ENCODE measurements at regions not wholly inside any gene's neighbourhood (a gene's known extent, or its start where the extent isn't known, plus 50 kb on each side); places are given as distances from the start of the nearest gene placed in this dataset.
A peak's percentile ranks its signal among the peaks of the same experiment; 100 is the strongest.

- TF ChIP-seq CTCF (IDR thresholded peaks at IDR 0.05) (no peak), POLR2AphosphoS5 (IDR thresholded peaks at IDR 0.05) (peak in 2 of 4 donors; percentile 57 to 65)
These were observed 125.5 kb upstream of the DCN start for GRCh38 chr12:91307957-91308670.

Measured in sigmoid colon (tissue), 4 donors.